Astrocyte (in vitro differentiated cells and primary cell): ENCODE measurements at regions not wholly inside any gene's neighbourhood (a gene's known extent, or its start where the extent isn't known, plus 50 kb on each side); places are given as distances from the start of the nearest gene placed in this dataset.

Source experiments
- EZH2 ChIP-seq: IDR thresholded peaks from 2 replicates; pipeline ENCODE4 v1.6.1; 2012; ENCODE audit warnings: mild to moderate bottlenecking, low read length, inconsistent platforms; ENCODE audit not compliant: insufficient read depth
- TF ChIP-seq, protein P1 (sequence below): IDR thresholded peaks from 2 replicates; pipeline ENCODE4 v1.5.1; 2011; ENCODE audit warnings: low read depth, mild to moderate bottlenecking, inconsistent platforms, low read length, moderate library complexity; ENCODE audit not compliant: insufficient read depth

DNA sequence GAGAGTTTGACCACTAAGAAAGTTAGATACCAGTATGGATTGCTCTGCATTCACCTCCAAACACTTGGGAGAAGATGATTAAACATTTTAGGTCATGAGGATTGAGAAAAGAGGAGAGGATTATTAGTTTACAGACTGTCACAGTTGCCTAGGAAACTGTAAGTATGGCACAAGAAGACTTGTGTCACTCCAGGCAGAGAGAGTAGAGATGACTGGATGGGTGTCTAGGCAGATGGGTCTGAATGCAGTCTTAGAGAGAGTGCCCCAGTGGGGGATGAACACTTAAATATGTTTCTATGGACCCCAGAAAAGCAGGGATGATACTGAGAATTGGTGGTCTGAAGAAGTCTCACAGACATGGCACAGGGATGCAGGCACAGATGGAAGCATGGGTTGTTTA, 477.6 kb upstream of the B3GALT2 start:
- TF ChIP-seq, protein P1, sequence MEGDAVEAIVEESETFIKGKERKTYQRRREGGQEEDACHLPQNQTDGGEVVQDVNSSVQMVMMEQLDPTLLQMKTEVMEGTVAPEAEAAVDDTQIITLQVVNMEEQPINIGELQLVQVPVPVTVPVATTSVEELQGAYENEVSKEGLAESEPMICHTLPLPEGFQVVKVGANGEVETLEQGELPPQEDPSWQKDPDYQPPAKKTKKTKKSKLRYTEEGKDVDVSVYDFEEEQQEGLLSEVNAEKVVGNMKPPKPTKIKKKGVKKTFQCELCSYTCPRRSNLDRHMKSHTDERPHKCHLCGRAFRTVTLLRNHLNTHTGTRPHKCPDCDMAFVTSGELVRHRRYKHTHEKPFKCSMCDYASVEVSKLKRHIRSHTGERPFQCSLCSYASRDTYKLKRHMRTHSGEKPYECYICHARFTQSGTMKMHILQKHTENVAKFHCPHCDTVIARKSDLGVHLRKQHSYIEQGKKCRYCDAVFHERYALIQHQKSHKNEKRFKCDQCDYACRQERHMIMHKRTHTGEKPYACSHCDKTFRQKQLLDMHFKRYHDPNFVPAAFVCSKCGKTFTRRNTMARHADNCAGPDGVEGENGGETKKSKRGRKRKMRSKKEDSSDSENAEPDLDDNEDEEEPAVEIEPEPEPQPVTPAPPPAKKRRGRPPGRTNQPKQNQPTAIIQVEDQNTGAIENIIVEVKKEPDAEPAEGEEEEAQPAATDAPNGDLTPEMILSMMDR = no peak
- TF ChIP-seq EZH2 = no peak
